ENCODE measurements at regions not wholly inside any gene's neighbourhood (a gene's known extent, or its start where the extent isn't known, plus 50 kb on each side); places are given as distances from the start of the nearest gene placed in this dataset.
"Not testable (repeated sequence)": the region's sequence is repeated elsewhere in the genome, so short reads cannot be mapped to it uniquely, and the experiment has no call there.

DNA sequence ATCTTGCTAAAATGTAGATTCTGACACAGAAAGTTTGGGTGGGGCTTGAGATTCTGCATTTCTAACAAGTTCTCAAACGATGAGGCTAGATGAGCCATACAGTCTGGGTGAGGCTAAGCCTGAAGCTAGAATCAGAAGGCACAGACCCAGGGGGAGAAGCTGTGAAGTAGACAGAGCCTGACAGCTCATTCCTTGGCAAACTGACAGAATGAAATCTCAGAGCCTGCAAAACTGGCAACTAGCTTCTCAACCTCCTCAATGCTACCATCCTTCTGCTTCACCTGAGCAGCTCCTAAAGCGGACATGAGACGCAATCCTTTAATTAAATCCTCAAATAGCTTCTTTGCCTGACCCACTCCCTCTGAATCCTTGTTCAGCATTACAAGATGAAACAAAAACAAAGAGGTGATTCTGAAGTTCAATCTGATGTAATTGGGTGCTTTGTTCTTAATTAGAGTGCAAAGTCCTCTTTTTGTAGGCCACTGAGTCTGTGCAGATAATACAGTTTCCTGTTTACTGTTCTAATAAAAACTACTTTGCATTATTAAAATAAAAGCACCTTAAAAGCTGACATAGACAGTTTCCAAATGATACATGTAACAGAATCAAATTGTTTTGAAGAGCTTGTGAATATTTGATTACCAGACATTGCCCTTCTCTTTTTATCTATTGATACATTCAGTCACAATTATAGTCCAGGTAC is 71.0 kb upstream of the BMP2K start:
- peaks cover 27% of the 10 kb centered on the region for H3K4me1 ChIP-seq (ENCODE audit: insufficient read depth, low read length)
- H3K36me3 ChIP-seq (ENCODE audit: insufficient read depth, low read length), result no peaks in the 10 kb centered on the region
- no peak overlapping the region for H3K9ac ChIP-seq (ENCODE audit: low read depth, low read length)
- H3K9me3 ChIP-seq (ENCODE audit: control insufficient read depth, insufficient read depth, low read length), result no peaks in the 10 kb centered on the region

DNA sequence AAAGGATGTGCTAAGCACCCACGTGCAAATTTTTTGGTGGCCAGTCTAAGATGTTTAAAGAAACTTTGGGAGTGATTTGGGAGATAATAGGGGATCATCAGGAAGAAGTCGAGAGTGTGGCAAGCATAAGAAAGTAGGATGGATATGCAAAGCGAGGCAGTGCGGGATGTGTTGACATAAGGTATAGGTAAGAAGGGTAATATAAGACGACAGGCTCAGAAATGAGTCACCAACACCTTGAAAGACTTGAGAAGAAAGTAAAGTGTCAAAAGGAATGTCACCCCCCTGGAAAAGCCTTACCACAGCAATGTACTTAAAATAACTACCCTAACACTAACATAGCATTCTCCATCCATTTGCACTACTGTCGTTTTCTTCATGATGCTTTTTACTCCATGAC is 69.8 kb upstream of the BMP2K start:
- Histone ChIP-seq H3K36me3 (ENCODE audit: insufficient read depth, low read length) (no peaks in the 10 kb centered on the region), H3K4me1 (ENCODE audit: insufficient read depth, low read length) (peaks cover 27% of the 10 kb centered on the region), H3K9me3 (ENCODE audit: control insufficient read depth, insufficient read depth, low read length) (peaks cover 3% of the 10 kb centered on the region; the same call in 1 of the 2 replicates), H3K9ac (ENCODE audit: low read depth, low read length) (no peak overlapping the region)

DNA sequence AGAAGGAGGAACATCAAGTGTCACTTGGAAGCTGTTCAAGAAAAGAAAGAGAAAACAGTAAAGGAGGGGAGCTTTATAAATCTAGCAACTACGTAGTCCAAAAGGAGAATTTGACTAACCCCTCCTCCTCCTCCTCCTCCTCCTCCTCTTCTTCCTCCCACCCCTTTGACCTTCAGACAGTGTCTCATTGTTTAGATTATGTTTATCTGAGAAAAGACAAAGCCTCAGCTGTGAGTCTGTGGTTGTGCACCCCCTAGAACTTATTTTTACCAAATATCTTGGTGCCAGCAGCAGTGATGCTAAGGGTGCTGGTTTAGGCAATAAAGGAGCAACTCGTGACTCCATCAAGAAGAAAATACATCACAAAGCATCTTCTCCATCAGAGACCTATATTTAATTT is 68.9 kb upstream of the BMP2K start:
- no peak overlapping the region for H3K9ac ChIP-seq (ENCODE audit: low read depth, low read length)
- no peaks in the 10 kb centered on the region for H3K36me3 ChIP-seq (ENCODE audit: insufficient read depth, low read length)
- peaks cover 27% of the 10 kb centered on the region for H3K4me1 ChIP-seq (ENCODE audit: insufficient read depth, low read length)
- peaks cover 3% of the 10 kb centered on the region; the same call in 1 of the 2 replicates for H3K9me3 ChIP-seq (ENCODE audit: control insufficient read depth, insufficient read depth, low read length)

DNA sequence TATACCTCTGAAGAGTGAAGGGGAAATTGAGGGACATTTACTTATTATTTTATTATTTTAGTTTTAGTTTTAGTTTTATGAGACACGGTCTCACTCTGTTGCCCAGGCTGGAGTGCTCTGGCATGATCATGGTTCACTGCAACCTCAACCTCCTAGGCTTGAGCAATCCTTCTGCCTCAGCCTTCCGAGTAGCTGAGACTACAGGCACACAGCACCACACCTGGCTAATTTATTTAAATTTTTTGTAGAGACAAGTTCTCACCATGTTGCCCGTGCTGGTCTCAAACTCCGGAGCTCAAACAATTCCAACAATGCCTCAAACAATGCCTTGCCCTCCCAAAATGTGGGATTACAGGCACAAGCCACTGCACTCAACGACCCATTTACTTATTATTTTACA is 68.4 kb upstream of the BMP2K start:
- H3K4me1 ChIP-seq (ENCODE audit: insufficient read depth, low read length), result peaks cover 27% of the 10 kb centered on the region
- no peak overlapping the region for H3K9ac ChIP-seq (ENCODE audit: low read depth, low read length)
- no peaks in the 10 kb centered on the region for H3K36me3 ChIP-seq (ENCODE audit: insufficient read depth, low read length)
- peaks cover 3% of the 10 kb centered on the region; the same call in 1 of the 2 replicates for H3K9me3 ChIP-seq (ENCODE audit: control insufficient read depth, insufficient read depth, low read length)

DNA sequence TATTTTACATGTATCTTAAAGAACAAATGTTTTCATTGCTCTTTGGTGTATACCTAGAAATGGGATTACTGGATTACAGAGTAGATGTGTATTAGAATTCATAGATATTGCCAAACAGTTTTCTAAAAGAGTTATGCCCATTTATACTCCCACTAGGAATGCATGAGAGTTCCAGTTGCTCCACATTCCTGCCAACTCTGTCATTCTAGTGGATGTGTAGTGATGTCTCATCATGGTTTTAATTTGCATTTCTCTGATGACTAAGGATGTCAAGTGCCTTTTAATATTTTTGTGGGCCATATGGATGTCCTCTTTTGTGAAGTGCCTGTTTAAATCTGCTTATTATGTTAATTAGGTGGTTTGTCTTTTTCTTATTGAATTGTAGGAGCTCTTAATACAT is 65.6 kb upstream of the BMP2K start:
- H3K36me3 ChIP-seq (ENCODE audit: insufficient read depth, low read length), result no peaks in the 10 kb centered on the region
- no peak overlapping the region for H3K9ac ChIP-seq (ENCODE audit: low read depth, low read length)
- H3K4me1 ChIP-seq (ENCODE audit: insufficient read depth, low read length), result peaks cover 19% of the 10 kb centered on the region
- H3K9me3 ChIP-seq (ENCODE audit: control insufficient read depth, insufficient read depth, low read length), result peaks cover 3% of the 10 kb centered on the region; the same call in 1 of the 2 replicates

DNA sequence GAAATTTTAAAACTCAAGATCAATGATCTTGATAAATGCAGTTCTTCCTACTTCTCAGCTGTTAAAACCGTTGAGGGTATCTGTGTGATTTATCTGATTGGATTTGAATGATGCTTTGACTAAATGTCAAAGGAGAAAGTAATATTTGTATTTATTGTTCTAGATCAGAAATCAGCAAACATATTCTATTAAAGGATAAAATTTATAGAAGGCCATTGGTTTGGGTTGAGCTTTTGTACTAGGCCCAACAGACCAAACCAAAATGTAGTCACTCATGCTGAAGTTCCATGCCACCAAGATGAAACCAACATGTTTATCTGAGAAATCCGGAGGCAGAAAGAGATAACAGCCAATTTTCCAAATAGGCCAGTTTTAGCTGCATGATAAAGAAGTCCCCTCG is 64.5 kb upstream of the BMP2K start:
- no peak overlapping the region for H3K9ac ChIP-seq (ENCODE audit: low read depth, low read length)
- H3K4me1 ChIP-seq (ENCODE audit: insufficient read depth, low read length), result peaks cover 13% of the 10 kb centered on the region
- H3K36me3 ChIP-seq (ENCODE audit: insufficient read depth, low read length), result no peaks in the 10 kb centered on the region
- H3K9me3 ChIP-seq (ENCODE audit: control insufficient read depth, insufficient read depth, low read length), result peaks cover 3% of the 10 kb centered on the region; the same call in 1 of the 2 replicates

DNA sequence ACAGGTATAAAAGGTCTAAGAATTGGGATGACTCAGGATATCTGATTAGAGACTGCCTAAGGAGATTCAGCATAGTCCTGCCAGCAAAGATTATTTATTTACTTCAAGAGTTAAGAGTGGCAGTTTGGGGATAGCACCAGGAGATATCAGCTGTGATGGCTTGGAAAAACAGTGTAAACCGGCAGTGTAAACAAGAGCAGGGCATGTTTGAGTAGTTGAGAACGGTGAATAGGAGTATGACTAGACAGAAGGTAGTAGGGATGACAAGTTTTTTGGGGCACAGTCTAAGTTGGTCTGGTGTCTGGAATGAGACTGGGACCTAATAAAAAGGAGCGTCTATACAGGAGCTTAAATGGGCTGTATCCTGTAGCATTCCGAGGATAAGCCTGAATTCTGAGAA is 61.6 kb upstream of the BMP2K start:
- not testable (repeated sequence) for H3K4me1 ChIP-seq (ENCODE audit: insufficient read depth, low read length); H3K9ac ChIP-seq (ENCODE audit: low read depth, low read length)

DNA sequence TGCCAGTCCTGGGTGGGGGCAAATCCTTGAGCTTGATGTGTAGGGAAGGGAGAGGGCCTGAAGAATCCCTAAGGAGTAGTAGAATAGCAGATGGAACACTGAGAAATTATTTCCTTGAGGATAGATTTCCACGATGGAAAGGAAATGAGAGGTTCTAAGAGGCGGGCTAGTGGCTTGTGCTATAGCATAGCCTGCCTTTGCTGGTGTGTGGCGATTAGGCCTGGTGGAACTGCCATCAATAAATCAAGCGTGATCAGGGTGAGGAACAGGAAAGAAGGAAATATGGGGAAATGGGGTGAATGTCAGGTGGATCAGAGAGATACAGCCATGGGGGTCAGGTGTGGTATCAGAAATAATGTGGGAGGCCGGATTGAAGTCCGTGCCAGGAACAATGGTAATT is 60.8 kb upstream of the BMP2K start:
- not testable (repeated sequence) for H3K9me3 ChIP-seq (ENCODE audit: control insufficient read depth, insufficient read depth, low read length); H3K4me1 ChIP-seq (ENCODE audit: insufficient read depth, low read length); H3K9ac ChIP-seq (ENCODE audit: low read depth, low read length); H3K36me3 ChIP-seq (ENCODE audit: insufficient read depth, low read length)

More for the DNA sequence above, 61.6 kb upstream of the BMP2K start:
- H3K36me3 ChIP-seq (ENCODE audit: insufficient read depth, low read length); H3K9me3 ChIP-seq (ENCODE audit: control insufficient read depth, insufficient read depth, low read length): not testable (repeated sequence)

DNA sequence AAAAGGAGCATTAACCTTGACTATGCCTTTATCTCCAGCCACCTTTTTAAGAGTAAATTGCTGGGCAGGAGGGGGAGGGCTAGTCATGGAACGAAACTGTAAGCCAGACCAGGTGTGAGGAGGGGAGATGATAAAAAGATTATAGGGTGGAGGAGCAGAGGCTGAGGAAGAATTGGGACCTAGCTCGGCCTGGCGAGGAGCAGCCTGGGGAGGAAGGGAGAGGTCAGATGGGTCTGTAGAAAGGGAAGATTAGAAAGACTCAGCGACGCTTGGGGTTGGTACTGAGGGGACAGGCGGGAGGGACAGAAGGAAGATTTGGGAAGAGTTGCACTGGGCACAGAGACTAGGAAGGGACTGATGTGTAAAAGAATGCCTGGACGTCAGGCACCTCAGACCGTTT is 58.4 kb upstream of the BMP2K start:
- H3K9me3 ChIP-seq (ENCODE audit: control insufficient read depth, insufficient read depth, low read length); H3K9ac ChIP-seq (ENCODE audit: low read depth, low read length); H3K36me3 ChIP-seq (ENCODE audit: insufficient read depth, low read length): not testable (repeated sequence)
- H3K4me1 ChIP-seq (ENCODE audit: insufficient read depth, low read length), result peaks cover 22% of the 10 kb centered on the region

DNA sequence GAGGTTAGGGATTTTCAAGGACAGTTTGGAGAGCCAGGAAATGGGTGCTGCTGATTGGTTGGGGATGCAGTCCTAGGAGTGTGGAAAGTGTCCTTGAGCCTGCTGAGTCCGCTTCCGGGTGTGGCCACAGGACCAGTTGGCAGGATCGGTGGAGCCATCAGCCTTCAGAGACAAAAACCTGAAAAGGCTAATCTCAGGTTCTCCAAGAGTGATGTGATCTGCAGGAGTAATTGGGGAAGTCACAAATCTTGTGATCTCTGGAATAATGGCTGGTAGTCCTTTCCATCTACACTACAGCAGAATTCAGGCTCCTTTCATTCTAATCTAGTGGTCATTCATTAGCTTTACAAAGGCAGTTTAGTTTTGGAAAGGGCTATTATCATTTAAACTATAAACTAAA is 55.9 kb upstream of the BMP2K start:
- Histone ChIP-seq H3K9me3 (ENCODE audit: control insufficient read depth, insufficient read depth, low read length) (no peaks in the 10 kb centered on the region), H3K36me3 (ENCODE audit: insufficient read depth, low read length) (no peaks in the 10 kb centered on the region), H3K4me1 (ENCODE audit: insufficient read depth, low read length) (peaks cover 26% of the 10 kb centered on the region), H3K9ac (ENCODE audit: low read depth, low read length) (no peak overlapping the region)

DNA sequence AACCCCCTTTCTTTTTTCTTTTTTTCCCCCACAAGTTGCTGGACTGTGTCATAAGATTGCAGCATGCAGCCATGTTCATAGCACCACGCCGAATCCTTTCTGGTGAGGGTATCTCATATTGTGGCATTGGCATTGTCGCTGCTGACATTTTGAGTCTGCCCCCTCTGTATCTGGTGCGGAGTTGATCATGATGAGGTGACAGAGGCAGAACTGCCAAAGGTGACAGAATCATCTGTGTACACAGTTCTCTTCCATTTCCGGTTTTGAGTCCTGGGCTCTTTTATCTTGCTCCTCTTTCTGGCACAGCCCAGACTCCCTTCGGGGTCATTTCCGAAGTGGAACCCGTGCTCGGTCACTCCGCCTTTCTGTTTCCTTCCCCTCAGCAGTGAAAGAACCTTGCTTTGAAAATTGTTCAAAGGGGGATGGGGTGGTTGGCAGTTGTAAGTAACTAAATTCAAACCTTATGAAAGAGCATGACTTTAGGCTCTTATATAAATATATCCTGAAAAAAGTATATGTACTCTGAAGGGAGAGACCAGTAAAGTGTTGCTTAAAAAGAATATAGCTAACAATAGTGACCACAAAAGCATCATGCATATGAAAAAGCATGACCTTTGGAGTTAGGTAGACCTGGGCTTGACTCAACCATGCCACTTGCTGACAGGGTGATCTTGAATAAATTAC is 55.0 kb upstream of the BMP2K start:
- H3K4me1 ChIP-seq (ENCODE audit: insufficient read depth, low read length), result peaks cover 26% of the 10 kb centered on the region
- no peaks in the 10 kb centered on the region for H3K36me3 ChIP-seq (ENCODE audit: insufficient read depth, low read length)
- no peaks in the 10 kb centered on the region for H3K9me3 ChIP-seq (ENCODE audit: control insufficient read depth, insufficient read depth, low read length)
- H3K9ac ChIP-seq (ENCODE audit: low read depth, low read length), result no peak overlapping the region

DNA sequence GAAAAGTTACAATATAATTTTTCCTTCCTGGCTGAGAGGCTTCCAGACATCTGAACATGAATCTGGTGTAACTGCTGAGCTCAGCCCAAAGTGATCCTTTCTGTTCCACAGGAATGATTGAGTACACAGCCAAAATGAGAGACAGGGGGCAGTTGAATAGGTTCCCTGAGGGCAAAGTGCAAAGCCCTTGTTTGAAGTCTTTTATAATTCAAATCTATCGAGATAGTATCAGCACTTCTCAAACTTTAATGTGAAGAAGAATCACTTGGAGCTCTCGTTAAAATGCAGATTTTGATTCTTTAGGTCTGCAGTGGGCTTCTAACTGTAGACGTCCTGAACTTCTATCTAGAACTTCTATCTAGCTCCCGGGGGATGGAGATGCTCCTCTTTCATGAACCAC is 54.4 kb upstream of the BMP2K start:
- H3K4me1 ChIP-seq (ENCODE audit: insufficient read depth, low read length), result peaks cover 26% of the 10 kb centered on the region
- H3K9me3 ChIP-seq (ENCODE audit: control insufficient read depth, insufficient read depth, low read length), result no peaks in the 10 kb centered on the region
- no peaks in the 10 kb centered on the region for H3K36me3 ChIP-seq (ENCODE audit: insufficient read depth, low read length)
- H3K9ac ChIP-seq (ENCODE audit: low read depth, low read length), result no peak overlapping the region

DNA sequence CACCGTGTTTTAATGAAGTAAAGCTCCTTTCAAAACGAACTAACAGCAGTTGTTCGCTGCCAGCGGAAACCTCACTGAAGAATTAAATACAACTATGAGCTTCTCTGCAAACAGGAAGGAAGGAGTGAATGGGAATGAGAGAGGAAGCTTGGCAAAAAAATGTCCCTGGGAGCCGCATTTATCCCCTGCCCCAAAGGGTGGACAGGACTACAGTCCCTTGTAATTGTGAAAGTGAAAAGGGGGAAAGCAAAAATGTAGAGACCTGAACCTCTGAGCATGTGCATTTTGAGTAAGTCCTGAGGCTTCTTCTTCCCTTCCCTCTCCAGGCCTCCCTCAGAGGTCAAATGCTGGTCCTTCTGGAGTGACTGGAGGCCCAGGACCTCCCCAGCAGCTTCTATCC is 53.8 kb upstream of the BMP2K start:
- H3K9ac ChIP-seq (ENCODE audit: low read depth, low read length), result peak overlapping the region; percentile 4; the same call in 1 of the 2 replicates
- H3K4me1 ChIP-seq (ENCODE audit: insufficient read depth, low read length), result peaks cover 26% of the 10 kb centered on the region
- H3K36me3 ChIP-seq (ENCODE audit: insufficient read depth, low read length), result no peaks in the 10 kb centered on the region
- no peaks in the 10 kb centered on the region for H3K9me3 ChIP-seq (ENCODE audit: control insufficient read depth, insufficient read depth, low read length)

DNA sequence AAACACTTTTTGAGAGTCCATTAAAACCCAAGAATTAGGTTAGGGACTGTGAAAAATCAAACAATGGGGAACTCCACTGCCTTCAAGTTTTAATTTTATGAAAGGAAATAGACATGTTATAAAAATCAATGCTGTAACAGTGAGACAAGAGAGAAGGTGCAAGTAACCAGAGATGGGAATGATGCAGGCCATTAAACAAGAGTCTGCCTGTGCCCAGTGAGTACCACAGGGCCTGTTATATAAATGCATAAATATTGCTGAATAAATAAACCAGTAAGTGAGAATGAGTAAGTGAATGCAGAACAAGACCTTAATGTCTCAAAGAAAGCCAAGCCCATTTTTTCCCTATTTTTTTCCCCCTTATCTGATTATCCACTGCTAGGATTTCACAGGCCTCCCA is 53.3 kb upstream of the BMP2K start:
- no peaks in the 10 kb centered on the region for H3K9me3 ChIP-seq (ENCODE audit: control insufficient read depth, insufficient read depth, low read length)
- H3K9ac ChIP-seq (ENCODE audit: low read depth, low read length), result no peak overlapping the region
- peaks cover 26% of the 10 kb centered on the region for H3K4me1 ChIP-seq (ENCODE audit: insufficient read depth, low read length)
- no peaks in the 10 kb centered on the region for H3K36me3 ChIP-seq (ENCODE audit: insufficient read depth, low read length)
